Panc1 (cell line): ENCODE measurements at regions not wholly inside any gene's neighbourhood (a gene's known extent, or its start where the extent isn't known, plus 50 kb on each side); places are given as distances from the start of the nearest gene placed in this dataset.

ENCODE experiments used
- ATAC-seq: fragments of 200-7000 bp; cut with Tn5 transposase; 2 replicates; pipeline ENCODE4 v1.9.1; 2020; ENCODE audit warnings: mild to moderate bottlenecking, moderate library complexity
- BruUV-seq: library from RNA; stranded (reverse); fragments of 400-500 nt; replicated peaks from 2 replicates; lab custom pipeline; 2021; lab: Mats Ljungman, UMichigan
- CTCF ChIA-PET: fragments of 300-600 bp; sonication (Branson Sonifier 250); formaldehyde crosslinking; loops from one replicate; lab custom pipeline; 2022; ENCODE audit warnings: antibody characterized with exemption; lab: Charles Lee
- POLR2A ChIA-PET: fragments of 300-600 bp; sonication (Branson Sonifier 250); formaldehyde crosslinking; loops from one replicate; lab custom pipeline; 2022; ENCODE audit warnings: antibody characterized with exemption; lab: Charles Lee
- DNase-seq: peaks from one replicate; pipeline ENCODE4 v3.0.0-alpha.2; 2010; ENCODE audit warnings: low read depth, low spot score
- H3K27ac ChIP-seq: 2 replicates; pipeline ENCODE4 v1.5.1; 2011; ENCODE audit warnings: mild to moderate bottlenecking, low read length, inconsistent platforms
- H3K27me3 ChIP-seq: fragments of 200-500 bp; sonication (Bioruptor generic); 2 replicates; pipeline ENCODE4 v1.6.0; 2014; ENCODE audit warnings: low read length, inconsistent platforms; ENCODE audit not compliant: control insufficient read depth, insufficient read depth
- H3K36me3 ChIP-seq: fragments of 200-500 bp; sonication (Bioruptor generic); 2 replicates; pipeline ENCODE4 v1.5.1; 2014; ENCODE audit warnings: inconsistent platforms, mild to moderate bottlenecking, low read length, moderate library complexity; ENCODE audit not compliant: control insufficient read depth, insufficient read depth
- H3K4me1 ChIP-seq: 2 replicates; pipeline ENCODE4 v1.5.1; 2011; ENCODE audit warnings: inconsistent platforms, mild to moderate bottlenecking, low read length, moderate library complexity; ENCODE audit not compliant: control insufficient read depth, insufficient read depth
- H3K4me3 ChIP-seq, 2 experiments: 2 replicates each; pipeline ENCODE4 v1.5.1; 2011 to 2012; ENCODE audit warnings: low read depth in 2 of 2, low read length in 2 of 2, mild to moderate bottlenecking in 2 of 2, inconsistent platforms in 1 of 2, moderate library complexity in 1 of 2
- H3K9me3 ChIP-seq: fragments of 200-500 bp; sonication (Bioruptor generic); 2 replicates; pipeline ENCODE4 v1.5.1; 2014; ENCODE audit warnings: low read depth, mild to moderate bottlenecking, inconsistent platforms, low read length, moderate library complexity; ENCODE audit not compliant: control insufficient read depth, insufficient read depth
- CTCF ChIP-seq: fragments of 450-650 bp; IDR thresholded peaks from 2 replicates; pipeline ENCODE4 v1.5.1; 2017; ENCODE audit warnings: mild to moderate bottlenecking
- POLR2AphosphoS5 ChIP-seq: IDR thresholded peaks from 2 replicates; pipeline ENCODE4 v1.6.1; 2012; ENCODE audit warnings: mild to moderate bottlenecking, low read depth, low read length, moderate library complexity
- REST ChIP-seq, 2 experiments: IDR thresholded peaks; 2 replicates each; pipeline ENCODE4 v1.6.1; 2011 to 2012; ENCODE audit warnings: low read depth in 2 of 2, control low read depth in 1 of 2, low read length in 1 of 2, mild to moderate bottlenecking in 1 of 2, moderate library complexity in 1 of 2; ENCODE audit not compliant: insufficient read depth in 1 of 2
- SIN3A ChIP-seq: IDR thresholded peaks from 2 replicates; pipeline ENCODE4 v1.6.1; 2012; ENCODE audit warnings: low read depth, mild to moderate bottlenecking, low read length, moderate library complexity, borderline replicate concordance; ENCODE audit not compliant: insufficient read depth
- TCF7L2 ChIP-seq: IDR thresholded peaks from 2 replicates; pipeline ENCODE4 v1.6.1; 2011; ENCODE audit warnings: mild to moderate bottlenecking, low read depth, low read length, inconsistent platforms
- in situ Hi-C: cut with HindIII; loops from 2 replicates; pipeline ENCODE4 v1.10.0; 2016; ENCODE audit warnings: low sequenced_read_pairs, low pct_unique_long_range_greater_than_20kb
- intact Hi-C: fragments of 100-400 bp; cut with micrococcal nuclease; formaldehyde crosslinking; loops from one replicate; pipeline ENCODE4 v1.10.0; 2022; ENCODE audit not compliant: unreplicated experiment

DNA sequence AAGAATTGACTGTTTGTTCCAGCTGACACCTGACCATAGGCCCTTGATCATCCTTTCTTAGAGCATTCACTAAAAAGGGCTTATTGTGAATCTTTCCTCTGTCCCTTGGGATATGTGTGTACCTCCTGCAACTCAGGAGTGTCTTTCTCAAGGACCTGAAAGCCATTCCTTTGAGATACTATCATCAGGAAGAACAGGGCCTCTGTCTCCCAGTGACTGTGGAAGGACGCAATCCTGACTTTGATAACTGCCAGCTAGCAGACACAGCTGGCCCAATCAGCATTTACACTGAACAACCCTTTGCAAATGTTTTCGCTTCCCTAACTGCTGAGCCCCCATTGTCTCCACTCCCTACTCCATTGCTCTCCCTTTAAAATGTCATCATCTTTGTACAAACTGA, 144.4 kb downstream of the RMI1 start:
- Histone ChIP-seq H3K4me1 (no peaks in the 10 kb centered on the region), H3K27ac (no peak overlapping the region), H3K9me3 (no peaks in the 10 kb centered on the region), H3K4me3 (no peak overlapping the region), H3K27me3 (no peaks in the 10 kb centered on the region), H3K36me3 (no peaks in the 10 kb centered on the region)
- no peak for TF ChIP-seq SIN3A
- no peak for TF ChIP-seq CTCF
- TF ChIP-seq TCF7L2, result no peak
- TF ChIP-seq REST (IDR thresholded peaks at IDR 0.05; ENCODE audit: insufficient read depth in 1 of 2, low read depth in 2 of 2, low read length in 1 of 2), result no peak
- no peak for TF ChIP-seq POLR2AphosphoS5
- CTCF ChIA-PET, result no interaction called here
- POLR2A ChIA-PET, result no interaction called here
- intact Hi-C loops, result no loop called here
- no TSS peak for BruUV-seq
- in situ Hi-C loops, result no loop called here
- ATAC-seq (no peak), DNase-seq (no peak)

DNA sequence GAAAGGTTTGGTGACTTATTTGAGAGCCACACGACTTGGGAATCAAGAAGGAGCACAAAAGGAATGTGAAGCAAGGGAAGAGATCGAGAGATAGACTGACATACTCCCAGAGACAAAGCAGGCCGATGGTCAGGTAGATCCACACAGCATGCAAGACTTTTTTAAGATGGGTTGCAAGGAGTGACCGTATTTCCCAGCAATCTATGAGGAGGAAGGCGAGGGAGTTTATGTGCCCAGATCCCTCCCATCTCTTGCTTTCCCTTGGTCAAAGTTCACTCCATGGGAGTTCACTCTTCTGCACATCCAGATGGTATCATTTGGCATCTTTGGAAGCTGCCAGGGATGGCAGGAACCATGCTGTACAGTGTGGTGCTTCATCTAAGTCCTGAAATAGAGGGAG, 148.9 kb downstream of the RMI1 start:
- Histone ChIP-seq H3K9me3 (no peaks in the 10 kb centered on the region), H3K4me1 (no peaks in the 10 kb centered on the region), H3K36me3 (no peaks in the 10 kb centered on the region), H3K4me3 (no peak overlapping the region), H3K27me3 (no peaks in the 10 kb centered on the region), H3K27ac (no peak overlapping the region)
- in situ Hi-C loops, result no loop called here
- no peak for TF ChIP-seq SIN3A
- no peak for TF ChIP-seq REST (IDR thresholded peaks at IDR 0.05; ENCODE audit: insufficient read depth in 1 of 2, low read depth in 2 of 2, low read length in 1 of 2)
- no peak for TF ChIP-seq CTCF
- TF ChIP-seq POLR2AphosphoS5, result no peak
- ChIA-PET CTCF (no interaction called here), POLR2A (no interaction called here)
- DNase-seq, result no peak
- no peak for ATAC-seq
- intact Hi-C loops, result no loop called here
- no TSS peak for BruUV-seq
